Right lobe of liver (tissue), 4 donors: ENCODE measurements at regions not wholly inside any gene's neighbourhood (a gene's known extent, or its start where the extent isn't known, plus 50 kb on each side); places are given as distances from the start of the nearest gene placed in this dataset.

Experiments
- CTCF ChIP-seq, 4 donors: fragments of 200-600 bp in 3 of 4; fragments of 450-650 bp in 1 of 4; IDR thresholded peaks; one replicate each; pipeline versions ENCODE4 v1.5.1 to v1.8.0; 2016 to 2022; ENCODE audit warnings: antibody characterized with exemption in 4 of 4, mild to moderate bottlenecking in 2 of 4
- POLR2A ChIP-seq: fragments of 450-650 bp; IDR thresholded peaks from one replicate; pipeline ENCODE4 v1.6.1; 2017; ENCODE audit warnings: antibody characterized with exemption, mild to moderate bottlenecking
- donor health status: DM: no; HTN: no; CAD: no.
- donor health status: DM: no; HTN: no; CAD: no.
- donor health status: DM: no; HTN: yes; CAD: no.

DNA sequence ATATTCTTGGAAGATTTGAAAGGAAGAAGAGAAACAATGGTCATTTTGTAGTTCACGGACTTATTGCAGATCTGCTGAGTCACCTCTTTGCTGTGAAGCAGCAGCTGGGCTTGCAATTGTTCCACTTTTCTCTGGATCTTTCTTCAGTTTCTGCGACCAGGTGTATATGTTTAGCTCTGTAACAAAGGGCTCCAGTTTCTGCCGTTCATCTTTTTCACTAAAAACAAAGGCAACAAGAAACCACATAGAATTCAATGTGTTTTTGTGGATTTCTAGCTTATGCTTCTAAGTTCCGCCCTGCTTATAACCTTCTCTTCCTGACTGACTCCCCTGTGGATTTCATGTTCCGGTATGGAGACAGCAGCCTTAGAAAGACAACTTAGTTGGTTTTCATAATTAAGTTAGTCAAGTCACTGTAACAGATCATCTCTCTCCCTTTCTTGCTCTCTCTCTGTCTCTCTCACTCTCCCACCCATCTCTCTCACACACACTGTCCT lies 121.6 kb upstream of the EPHA5 start:
- TF ChIP-seq CTCF (IDR thresholded peaks at IDR 0.05) (no peak), POLR2A (no peak)
